SKM-1 (cell line): ENCODE measurements at regions not wholly inside any gene's neighbourhood (a gene's known extent, or its start where the extent isn't known, plus 50 kb on each side); places are given as distances from the start of the nearest gene placed in this dataset.
"Not testable (repeated sequence)": the region's sequence is repeated elsewhere in the genome, so short reads cannot be mapped to it uniquely, and the experiment has no call there.

ENCODE experiments used
- DNase-seq: peaks from one replicate; lab custom pipeline; 2025; ENCODE audit not compliant: unreplicated experiment; lab: John Stamatoyannopoulos, UW

- no peak for DNase-seq
Observed at GRCh38 chr13:88196106-88196505, 524.9 kb downstream of the SLITRK5 start.

GRCh38 chr13:88217372-88217771, 546.2 kb downstream of the SLITRK5 start:
- DNase-seq, result no peak

- no peak for DNase-seq
Observed at GRCh38 chr13:88217883-88218282, 546.7 kb downstream of the SLITRK5 start.

GRCh38 chr13:88223958-88224357, 552.8 kb downstream of the SLITRK5 start:
- no peak for DNase-seq

- no peak for DNase-seq
Observed at GRCh38 chr13:88235441-88235840, 564.3 kb downstream of the SLITRK5 start.

GRCh38 chr13:88246239-88246638, 575.1 kb downstream of the SLITRK5 start:
- DNase-seq, result no peak

GRCh38 chr13:88248393-88248792, 577.2 kb downstream of the SLITRK5 start:
- DNase-seq, result no peak

- DNase-seq, result no peak
Observed at GRCh38 chr13:88257706-88258105, 586.5 kb downstream of the SLITRK5 start.

DNA sequence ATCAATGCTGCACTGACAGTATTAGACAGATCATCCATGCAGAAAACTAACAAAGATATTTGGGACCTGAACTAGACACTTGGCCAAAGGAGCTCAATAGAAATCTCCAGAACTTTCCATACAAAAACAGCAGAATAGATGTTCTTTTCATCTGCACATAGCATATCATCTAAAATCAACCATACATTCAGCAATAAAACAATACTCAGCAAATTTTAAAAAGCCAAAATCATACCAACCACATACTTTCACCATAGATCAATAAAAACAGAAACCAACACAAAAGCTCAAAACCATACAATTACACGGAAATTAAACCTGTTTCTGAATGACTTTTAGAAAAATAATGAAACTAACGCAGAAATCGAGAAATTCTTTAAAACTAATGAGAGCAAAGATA, 592.6 kb downstream of the SLITRK5 start:
- no peak for DNase-seq

GRCh38 chr13:88281841-88282240, 610.7 kb downstream of the SLITRK5 start:
- DNase-seq, result no peak

DNA sequence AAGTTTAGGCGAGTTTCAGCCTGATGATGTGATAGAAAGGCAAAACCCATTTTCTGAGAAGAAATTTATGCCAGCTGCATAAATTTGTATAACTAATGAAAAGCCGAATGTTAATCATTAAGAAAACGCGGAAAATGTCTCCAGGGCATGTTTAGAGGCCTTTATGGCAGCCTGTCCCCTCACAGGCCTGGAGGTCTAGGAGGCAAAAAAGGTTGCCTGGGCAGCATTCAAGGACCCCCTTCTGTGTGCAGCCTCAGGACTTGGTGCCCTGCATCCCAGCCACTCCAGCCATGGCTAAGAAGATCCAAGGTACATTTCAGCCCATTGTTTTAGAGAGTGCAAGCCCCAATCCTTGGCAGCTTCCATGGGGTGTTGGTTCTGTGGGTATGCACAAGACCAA, 614.2 kb downstream of the SLITRK5 start:
- DNase-seq, result no peak

- DNase-seq, result no peak
Observed at GRCh38 chr13:88288326-88288725, 617.2 kb downstream of the SLITRK5 start.

GRCh38 chr13:88291731-88292130, 620.6 kb downstream of the SLITRK5 start:
- DNase-seq, result not testable (repeated sequence)

DNA sequence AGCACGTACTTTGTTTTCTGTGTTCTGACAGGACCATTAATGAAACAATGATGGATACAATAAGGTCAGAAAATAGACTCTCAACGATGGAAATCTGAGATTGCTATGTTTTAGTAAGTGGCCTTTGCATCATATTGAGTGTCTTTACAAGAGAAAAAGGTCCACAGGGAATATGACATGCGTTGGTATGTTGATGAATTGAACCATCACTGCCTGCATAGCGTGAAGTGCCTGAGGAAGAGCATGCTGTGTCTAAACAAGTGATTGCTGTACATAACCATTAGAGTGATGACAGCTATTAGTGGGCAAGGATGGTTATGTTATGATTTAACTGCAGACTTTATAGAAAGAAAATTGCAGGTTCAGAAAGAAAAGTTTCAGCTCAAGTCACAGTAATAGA, 623.2 kb downstream of the SLITRK5 start:
- DNase-seq, result no peak

GRCh38 chr13:88303157-88303556, 632.0 kb downstream of the SLITRK5 start:
- DNase-seq, result no peak

DNA sequence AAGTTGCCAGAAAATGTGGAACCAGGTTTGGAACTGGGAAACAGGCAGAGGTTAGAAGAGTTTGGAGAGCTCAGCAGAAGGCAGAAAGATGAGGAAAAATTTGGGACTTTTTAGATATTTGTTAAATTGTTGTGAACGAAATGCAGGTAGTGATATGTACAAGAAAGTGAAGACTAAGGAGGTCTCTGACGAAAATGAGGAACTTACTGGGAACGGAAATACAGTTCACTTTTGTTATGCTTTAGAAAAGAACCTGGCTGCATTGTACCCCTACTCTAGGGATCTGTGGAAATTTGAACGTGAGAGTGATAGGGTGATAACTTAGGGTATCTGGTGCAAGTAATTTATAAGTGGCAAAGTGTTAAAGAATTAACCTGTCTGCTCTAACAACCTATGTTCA, 632.4 kb downstream of the SLITRK5 start:
- no peak for DNase-seq

GRCh38 chr13:88314496-88314895, 643.3 kb downstream of the SLITRK5 start:
- no peak for DNase-seq

- DNase-seq, result no peak
Observed at GRCh38 chr13:88329066-88329465, 657.9 kb downstream of the SLITRK5 start.

- no peak for DNase-seq
Observed at GRCh38 chr13:88339271-88339741, 668.1 kb downstream of the SLITRK5 start.

DNA sequence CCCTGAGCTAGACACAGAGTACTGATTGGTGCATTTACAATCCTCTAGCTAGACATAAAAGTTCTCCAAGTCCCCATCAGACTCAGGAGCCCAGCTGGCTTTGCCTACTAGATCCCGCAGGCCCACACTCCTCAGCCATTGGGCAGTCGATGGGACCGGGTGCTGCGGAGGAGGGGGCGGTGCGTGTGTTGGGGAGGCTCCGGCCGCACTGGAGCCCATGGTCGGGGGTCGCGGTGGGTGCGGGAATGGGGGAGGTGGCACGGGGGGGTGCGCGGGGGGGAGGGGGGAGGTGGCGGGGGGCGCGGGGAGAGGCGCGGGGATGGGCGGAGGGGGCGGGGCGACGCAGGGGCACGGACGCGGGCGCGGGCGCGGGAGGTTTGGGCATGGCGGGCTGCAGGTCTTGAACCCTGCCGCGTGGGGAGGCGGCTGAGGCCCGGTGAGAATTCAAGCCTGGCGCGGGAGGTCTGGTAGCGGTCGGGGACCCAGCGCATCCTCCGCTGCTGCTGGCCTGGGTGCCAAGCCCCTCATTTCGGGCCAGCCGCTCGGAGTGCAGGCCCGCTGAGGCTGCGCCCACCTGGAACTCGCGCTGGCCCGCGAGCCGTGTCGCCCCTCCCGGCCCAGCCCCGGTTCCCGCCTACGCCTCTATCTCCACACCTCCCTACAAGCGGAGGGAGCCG, 674.1 kb downstream of the SLITRK5 start:
- DNase-seq, result no peak

- no peak for DNase-seq
Observed at GRCh38 chr13:88360761-88361160, 689.6 kb downstream of the SLITRK5 start.

- no peak for DNase-seq
Observed at GRCh38 chr13:88369866-88370265, 698.7 kb downstream of the SLITRK5 start.

DNA sequence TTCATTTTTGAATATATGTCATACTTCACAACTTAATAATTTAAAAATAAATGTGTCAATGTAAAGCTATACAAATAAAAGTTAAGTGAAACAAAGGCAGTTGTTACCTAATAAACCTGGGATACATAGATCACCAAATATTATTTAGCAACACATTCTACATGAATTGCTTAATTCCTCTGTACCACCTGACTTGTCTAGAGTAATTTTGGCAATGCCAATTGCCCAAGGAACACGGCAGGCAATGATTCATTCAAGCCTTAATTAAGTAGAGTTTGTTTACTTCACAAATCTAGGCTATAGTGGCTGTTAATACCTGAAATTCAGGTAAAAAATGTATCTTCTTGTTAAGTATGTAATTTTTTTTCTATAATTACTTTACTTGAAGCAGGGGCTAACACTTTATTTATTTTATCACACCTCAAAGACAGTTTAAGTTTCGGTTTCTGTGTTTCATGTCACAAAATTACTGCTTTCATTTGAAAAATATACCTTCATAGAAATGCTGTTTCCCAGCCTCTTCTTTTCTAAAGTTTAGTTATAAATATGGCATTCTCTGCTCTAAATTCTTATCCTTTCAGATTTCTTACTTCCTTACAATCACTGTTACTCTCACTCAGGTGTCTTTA, 705.7 kb downstream of the SLITRK5 start:
- DNase-seq, result no peak
